ENCODE measurements at regions not wholly inside any gene's neighbourhood (a gene's known extent, or its start where the extent isn't known, plus 50 kb on each side); places are given as distances from the start of the nearest gene placed in this dataset.

DNA sequence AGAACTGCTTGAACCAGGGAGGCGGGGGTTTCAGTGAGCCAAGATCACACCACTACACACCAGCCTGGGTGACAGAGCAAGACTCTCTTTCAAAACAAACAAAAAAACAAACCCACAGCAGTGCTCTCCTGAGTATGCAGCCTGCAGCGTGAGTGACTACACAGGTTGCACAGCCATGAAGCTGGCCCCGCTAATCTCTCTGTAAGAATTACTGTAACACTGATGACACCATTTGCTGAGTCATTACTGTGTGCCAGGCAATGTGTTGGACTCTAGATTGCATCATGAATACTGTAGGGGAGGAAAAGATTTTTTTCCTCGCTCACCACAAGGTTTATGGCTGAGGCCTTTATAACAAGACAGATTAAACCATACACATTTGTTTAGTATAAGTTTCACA is 118.6 kb upstream of the ATP8B1 start (continued):
- TF ChIP-seq CTBP2 (IDR thresholded peaks at IDR 0.05; ENCODE audit: borderline replicate concordance, insufficient read depth, insufficient read length, low read length) (no peak), POU5F1 (IDR thresholded peaks at IDR 0.05; ENCODE audit: low read depth, low read length) (no peak), YY1 (IDR thresholded peaks at IDR 0.05; ENCODE audit: low read depth, low read length) (no peak), EGR1 (IDR thresholded peaks at IDR 0.05; ENCODE audit: borderline replicate concordance, low read depth, low read length) (no peak), CBX5 (IDR thresholded peaks at IDR 0.05; ENCODE audit: low read depth, low read length) (no peak)
